GM10266 (cell line): ENCODE measurements at regions not wholly inside any gene's neighbourhood (a gene's known extent, or its start where the extent isn't known, plus 50 kb on each side); places are given as distances from the start of the nearest gene placed in this dataset.

Experiments used
- DNase-seq: peaks from one replicate; pipeline ENCODE4 v3.0.0; 2012; ENCODE audit errors: extremely low spot score
- CTCF ChIP-seq: IDR thresholded peaks from 2 replicates; pipeline ENCODE4 v1.5.1; 2012; ENCODE audit warnings: mild to moderate bottlenecking, low read depth; ENCODE audit not compliant: control insufficient read depth, insufficient read depth; ENCODE audit errors: missing control alignments

GRCh38 chr9:28190981-28191380, 617.7 kb upstream of the C9orf72 start:
- no peak for TF ChIP-seq CTCF
- DNase-seq, result no peak

GRCh38 chr9:28197653-28198052, 624.4 kb upstream of the C9orf72 start:
- no peak for DNase-seq
- no peak for TF ChIP-seq CTCF

GRCh38 chr9:28203036-28203435, 629.8 kb upstream of the C9orf72 start:
- no peak for DNase-seq
- no peak for TF ChIP-seq CTCF

- no peak for DNase-seq
- no peak for TF ChIP-seq CTCF
These were observed 633.0 kb upstream of the C9orf72 start for GRCh38 chr9:28206280-28206679.

GRCh38 chr9:28207657-28208056, 634.4 kb upstream of the C9orf72 start:
- no peak for TF ChIP-seq CTCF
- DNase-seq, result no peak

- DNase-seq, result no peak
- no peak for TF ChIP-seq CTCF
These were observed 635.8 kb upstream of the C9orf72 start for GRCh38 chr9:28209130-28209529.

- no peak for DNase-seq
- no peak for TF ChIP-seq CTCF
These were observed 639.7 kb upstream of the C9orf72 start for GRCh38 chr9:28212979-28213378.
